ENCODE measurements at regions not wholly inside any gene's neighbourhood (a gene's known extent, or its start where the extent isn't known, plus 50 kb on each side); places are given as distances from the start of the nearest gene placed in this dataset.
A peak's percentile ranks its signal among the peaks of the same experiment; 100 is the strongest.

GRCh38 chr18:22544626-22545025, 126.9 kb upstream of the CTAGE1 start:
- Mint-ChIP-seq H3K4me3 (no peak overlapping the region), H3K36me3 (ENCODE audit: low read depth) (no peaks in the 10 kb centered on the region), H3K4me1 (ENCODE audit: low read depth) (no peaks in the 10 kb centered on the region), H3K27me3 (no peaks in the 10 kb centered on the region), H3K27ac (no peak overlapping the region), H3K9me3 (peaks cover 2% of the 10 kb centered on the region)
- no peak for DNase-seq

DNA sequence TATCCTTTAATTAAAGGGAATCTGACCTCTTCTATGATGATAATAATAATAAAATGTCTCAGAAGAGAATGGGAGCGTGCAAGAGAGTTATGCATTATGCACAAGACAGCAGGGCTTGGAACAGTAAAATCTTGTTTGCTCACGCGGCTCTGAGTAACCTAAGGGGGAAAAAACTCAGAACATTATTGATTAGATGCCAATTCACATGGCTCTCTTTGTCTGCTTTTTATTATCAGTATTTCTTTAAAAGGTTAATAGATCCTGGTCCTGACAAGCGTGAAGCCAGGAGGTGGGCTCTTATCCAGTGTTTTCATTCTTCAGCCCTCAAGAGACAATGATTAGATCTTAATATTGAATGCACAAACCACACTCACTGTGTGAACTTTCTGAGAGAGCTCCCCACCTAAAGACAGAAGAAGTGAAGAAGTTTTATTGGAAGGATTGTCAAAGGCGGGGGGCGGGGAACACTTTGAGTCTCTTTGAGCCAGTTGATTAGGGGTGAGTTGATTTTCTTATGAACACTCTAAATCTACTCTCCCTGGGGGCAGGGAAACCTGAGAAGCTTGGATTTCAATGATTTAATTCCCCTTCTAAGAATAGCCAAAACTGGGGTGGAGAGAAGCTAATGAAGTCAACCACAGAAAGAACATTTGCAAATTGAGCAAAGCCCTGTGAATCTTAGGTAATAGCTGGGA, 127.5 kb upstream of the CTAGE1 start:
- Mint-ChIP-seq H3K27me3 (no peaks in the 10 kb centered on the region), H3K27ac (no peak overlapping the region), H3K4me1 (ENCODE audit: low read depth) (no peaks in the 10 kb centered on the region), H3K4me3 (no peak overlapping the region), H3K9me3 (peaks cover 2% of the 10 kb centered on the region), H3K36me3 (ENCODE audit: low read depth) (no peaks in the 10 kb centered on the region)
- DNase-seq = no peak

DNA sequence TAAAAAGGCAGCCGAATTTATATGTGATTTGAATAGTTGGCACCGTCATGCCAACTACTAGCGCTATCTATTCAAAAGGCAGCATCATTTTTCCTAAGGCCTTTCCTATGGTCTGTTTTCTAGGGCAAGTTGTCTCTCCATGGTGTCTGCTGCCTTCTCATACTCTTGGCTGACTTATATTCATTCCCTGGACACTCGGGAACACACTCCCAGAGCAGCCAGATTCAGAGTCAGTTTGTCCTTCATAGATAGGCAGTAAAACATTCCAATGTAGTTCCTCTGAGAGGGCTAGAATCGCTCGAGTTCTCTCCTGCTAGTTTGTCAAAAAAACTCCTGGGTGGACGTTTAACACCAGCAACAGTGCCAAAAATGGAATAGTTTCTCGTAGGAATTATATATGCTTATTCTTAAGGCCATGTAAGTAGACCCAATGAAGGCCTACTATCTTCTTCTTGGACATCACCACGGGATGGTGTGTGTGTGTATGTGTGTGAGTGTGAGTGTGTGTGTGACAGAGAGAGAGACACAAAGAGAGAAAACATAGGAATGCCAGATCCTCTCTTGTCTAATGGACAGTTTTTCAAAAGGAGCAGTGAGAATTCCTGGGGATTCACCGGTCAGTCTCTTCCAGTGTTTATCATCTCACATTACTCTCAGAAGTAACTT, 129.3 kb upstream of the CTAGE1 start:
- Mint-ChIP-seq H3K36me3 (ENCODE audit: low read depth) (no peaks in the 10 kb centered on the region), H3K27me3 (no peaks in the 10 kb centered on the region), H3K4me1 (ENCODE audit: low read depth) (no peaks in the 10 kb centered on the region), H3K27ac (no peak overlapping the region), H3K4me3 (no peak overlapping the region), H3K9me3 (no peaks in the 10 kb centered on the region)
- no peak for DNase-seq

DNA sequence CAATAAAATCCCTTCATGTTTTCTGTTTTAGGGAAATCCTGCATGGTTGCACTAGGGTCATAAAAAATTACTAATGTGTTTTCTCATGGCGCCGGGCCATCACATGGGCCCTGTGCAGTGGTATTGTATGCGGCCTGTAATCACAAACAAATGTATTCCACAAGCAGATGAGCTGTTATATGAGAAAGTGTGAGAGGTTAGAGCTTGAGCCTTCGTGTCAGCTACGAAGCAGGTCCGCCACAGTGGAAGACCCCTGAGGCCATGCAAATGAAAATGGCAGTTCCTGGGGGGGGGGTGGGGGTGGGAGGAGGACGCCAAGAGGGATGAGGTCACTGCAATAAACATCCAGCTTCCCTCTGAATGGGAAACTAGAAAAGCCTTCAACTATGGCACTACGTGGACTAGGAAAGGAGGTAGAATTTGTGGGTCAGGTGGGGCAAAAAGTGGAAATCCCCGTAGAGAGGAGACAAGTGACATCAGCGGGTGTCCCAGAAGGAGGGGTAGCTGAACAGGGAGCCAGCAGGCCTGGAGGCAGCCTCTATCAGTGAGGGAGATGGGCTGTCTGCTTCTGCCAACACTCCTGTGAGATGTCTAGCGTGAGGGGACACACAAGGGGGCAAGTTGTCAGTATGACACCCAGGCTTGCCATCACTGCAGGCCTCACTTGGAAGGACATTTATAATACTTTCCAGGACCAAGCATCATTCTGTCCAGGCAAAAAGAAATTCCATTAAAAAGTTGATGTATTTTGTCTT, 130.3 kb upstream of the CTAGE1 start:
- Mint-ChIP-seq H3K36me3 (ENCODE audit: low read depth) (no peaks in the 10 kb centered on the region), H3K4me3 (no peak overlapping the region), H3K9me3 (no peaks in the 10 kb centered on the region), H3K4me1 (ENCODE audit: low read depth) (no peaks in the 10 kb centered on the region), H3K27ac (no peak overlapping the region), H3K27me3 (no peaks in the 10 kb centered on the region)
- no peak for DNase-seq

GRCh38 chr18:22549260-22549937, 131.7 kb upstream of the CTAGE1 start:
- H3K4me3 Mint-ChIP-seq = no peak overlapping the region
- H3K9me3 Mint-ChIP-seq = no peaks in the 10 kb centered on the region
- no peaks in the 10 kb centered on the region for H3K27me3 Mint-ChIP-seq
- H3K36me3 Mint-ChIP-seq (ENCODE audit: low read depth) = no peaks in the 10 kb centered on the region
- no peak for DNase-seq
- H3K4me1 Mint-ChIP-seq (ENCODE audit: low read depth) = no peaks in the 10 kb centered on the region
- H3K27ac Mint-ChIP-seq = no peak overlapping the region

DNA sequence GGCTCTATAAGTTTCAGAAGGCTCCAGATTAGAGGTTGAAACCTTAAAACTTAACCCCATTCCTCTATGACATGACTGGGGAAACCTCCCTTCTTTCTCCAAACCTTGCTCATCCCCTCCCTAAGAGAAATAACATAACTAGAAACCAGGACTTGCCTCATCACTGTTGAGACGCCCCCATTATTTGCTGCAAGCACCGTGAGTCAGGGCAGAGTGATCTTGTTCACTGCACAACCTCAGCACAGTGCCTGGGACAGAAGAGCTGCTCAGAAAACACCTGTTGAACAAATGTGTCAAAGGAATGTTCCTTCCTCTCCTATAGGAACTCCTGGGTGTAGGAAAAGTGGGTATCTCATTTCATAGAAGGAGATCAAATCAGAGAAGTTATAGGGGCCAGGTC, 132.7 kb upstream of the CTAGE1 start:
- H3K27me3 Mint-ChIP-seq = peaks cover 2% of the 10 kb centered on the region
- no peaks in the 10 kb centered on the region for H3K36me3 Mint-ChIP-seq (ENCODE audit: low read depth)
- no peaks in the 10 kb centered on the region for H3K9me3 Mint-ChIP-seq
- no peak overlapping the region for H3K4me3 Mint-ChIP-seq
- no peaks in the 10 kb centered on the region for H3K4me1 Mint-ChIP-seq (ENCODE audit: low read depth)
- H3K27ac Mint-ChIP-seq = no peak overlapping the region
- DNase-seq = no peak

DNA sequence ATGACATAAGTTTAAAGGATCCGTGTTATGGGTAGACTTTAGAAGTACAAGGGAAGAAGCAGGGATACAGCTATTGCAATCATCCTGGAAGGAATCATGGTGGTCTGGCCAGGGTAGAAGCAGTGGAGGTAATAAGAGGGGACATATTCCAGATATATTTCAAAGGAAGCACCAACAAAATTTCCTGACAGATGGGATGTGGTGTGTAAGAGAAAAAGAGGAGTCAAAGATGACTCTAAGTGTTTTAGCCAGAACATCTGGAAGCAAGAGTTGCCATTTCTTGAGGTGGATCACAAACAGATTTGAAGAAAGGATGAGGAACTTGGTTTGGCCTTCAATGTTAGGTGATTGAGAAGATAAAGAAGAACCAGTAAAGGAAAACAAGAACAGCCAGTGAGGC, 133.1 kb upstream of the CTAGE1 start:
- Mint-ChIP-seq H3K27ac (no peak overlapping the region), H3K27me3 (peaks cover 2% of the 10 kb centered on the region), H3K4me3 (no peak overlapping the region), H3K36me3 (ENCODE audit: low read depth) (no peaks in the 10 kb centered on the region), H3K9me3 (no peaks in the 10 kb centered on the region), H3K4me1 (ENCODE audit: low read depth) (no peaks in the 10 kb centered on the region)
- no peak for DNase-seq

GRCh38 chr18:22551536-22552151, 133.9 kb upstream of the CTAGE1 start:
- Mint-ChIP-seq H3K36me3 (ENCODE audit: low read depth) (no peaks in the 10 kb centered on the region), H3K27ac (no peak overlapping the region), H3K9me3 (no peaks in the 10 kb centered on the region), H3K4me3 (no peak overlapping the region), H3K27me3 (peaks cover 6% of the 10 kb centered on the region), H3K4me1 (ENCODE audit: low read depth) (no peaks in the 10 kb centered on the region)
- no peak for DNase-seq

DNA sequence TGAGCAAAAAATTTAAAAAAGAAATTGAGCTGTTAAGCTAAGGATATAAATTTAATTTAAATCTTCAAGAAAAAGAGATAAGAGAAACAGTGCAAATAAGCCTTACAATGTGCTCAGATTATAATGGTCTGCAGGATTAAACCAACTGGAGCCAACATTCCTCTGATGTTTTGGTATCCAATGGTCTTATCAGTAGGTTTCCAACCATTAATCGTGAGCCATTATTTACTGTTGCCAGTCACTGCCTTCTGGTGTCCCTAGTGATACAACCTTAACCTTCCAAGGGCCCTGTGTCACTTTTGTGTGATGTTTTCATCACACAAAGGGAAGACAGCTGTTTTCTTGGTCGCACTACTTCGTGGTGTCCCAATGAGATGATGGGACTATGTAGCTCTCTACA, 134.5 kb upstream of the CTAGE1 start:
- no peaks in the 10 kb centered on the region for H3K4me1 Mint-ChIP-seq (ENCODE audit: low read depth)
- no peaks in the 10 kb centered on the region for H3K36me3 Mint-ChIP-seq (ENCODE audit: low read depth)
- H3K27ac Mint-ChIP-seq = no peak overlapping the region
- no peak for DNase-seq
- H3K27me3 Mint-ChIP-seq = peaks cover 12% of the 10 kb centered on the region
- no peaks in the 10 kb centered on the region for H3K9me3 Mint-ChIP-seq
- H3K4me3 Mint-ChIP-seq = no peak overlapping the region

DNA sequence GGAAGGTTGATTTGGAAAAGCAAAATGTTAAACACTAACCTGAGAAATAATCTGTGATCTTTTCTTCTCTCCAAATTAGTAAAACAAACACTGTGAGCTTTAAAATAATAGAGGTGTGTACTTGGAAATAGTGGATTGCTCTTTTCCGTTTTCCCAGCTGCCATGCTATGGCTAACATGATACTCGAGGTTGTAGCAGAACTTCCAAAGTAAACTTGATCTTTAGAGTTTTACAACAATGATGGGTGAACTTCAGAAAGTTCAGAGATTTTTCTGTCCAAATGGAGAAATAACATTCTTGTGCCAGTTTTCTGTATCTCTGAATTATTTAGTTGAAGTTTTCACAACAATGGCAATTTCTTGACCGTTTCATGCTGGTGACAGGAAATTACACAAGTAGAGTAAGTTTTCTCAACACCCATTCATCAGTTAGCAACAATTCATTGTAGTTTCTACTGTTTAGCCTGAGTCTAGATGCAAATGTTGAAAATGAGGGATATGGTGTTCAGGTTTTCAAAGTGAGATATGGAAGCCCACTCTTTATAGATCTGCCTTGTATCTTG, 135.3 kb upstream of the CTAGE1 start:
- H3K36me3 Mint-ChIP-seq (ENCODE audit: low read depth) = no peaks in the 10 kb centered on the region
- H3K27me3 Mint-ChIP-seq = peaks cover 19% of the 10 kb centered on the region
- no peak overlapping the region for H3K27ac Mint-ChIP-seq
- no peaks in the 10 kb centered on the region for H3K9me3 Mint-ChIP-seq
- H3K4me1 Mint-ChIP-seq (ENCODE audit: low read depth) = no peaks in the 10 kb centered on the region
- no peak for DNase-seq
- H3K4me3 Mint-ChIP-seq = no peak overlapping the region

DNA sequence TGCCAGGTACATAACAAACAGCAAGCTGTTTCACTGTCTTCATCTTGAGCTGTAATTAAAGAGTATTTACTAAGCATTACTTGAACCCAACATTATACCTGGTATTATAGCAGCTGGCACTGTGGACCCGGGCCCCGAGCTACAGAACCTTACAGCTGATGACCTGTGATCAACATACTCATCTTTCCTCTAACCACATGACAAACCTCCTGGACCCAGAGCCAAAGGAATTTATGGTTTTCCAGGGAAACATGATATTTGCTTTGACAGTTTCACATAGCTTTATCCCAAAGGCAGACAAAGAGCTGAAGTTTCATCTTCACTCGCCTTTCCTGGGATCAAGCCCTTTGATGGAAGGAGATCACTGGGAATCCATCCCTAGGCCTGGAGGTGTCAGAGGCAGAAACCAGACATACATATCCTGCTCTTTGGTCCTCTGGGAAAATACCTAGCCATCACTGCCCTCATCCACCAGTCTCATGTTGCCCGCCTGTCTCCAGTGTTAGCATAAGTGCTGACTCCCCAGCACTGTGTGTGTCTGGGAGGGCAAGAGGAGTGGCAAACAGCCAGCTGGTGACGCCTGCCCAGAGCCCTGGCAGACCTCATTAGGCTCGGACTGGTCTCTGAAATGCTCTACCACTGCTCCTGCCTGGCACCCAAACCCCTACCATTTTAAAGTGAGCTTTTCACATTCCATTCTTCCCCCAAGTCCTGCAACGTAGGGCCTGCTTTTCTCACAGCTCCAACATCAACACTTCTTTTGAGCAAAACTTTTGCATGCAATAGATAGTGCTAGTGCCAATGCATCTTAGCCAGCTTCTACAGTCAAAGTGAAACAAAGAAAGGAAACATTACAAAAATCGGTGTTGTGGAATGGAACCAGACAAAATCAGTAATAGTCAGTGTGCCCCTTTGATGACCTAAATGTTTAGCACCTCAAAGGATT, 138.8 kb upstream of the CTAGE1 start:
- Mint-ChIP-seq H3K27ac (no peak overlapping the region), H3K4me1 (ENCODE audit: low read depth) (peaks cover 8% of the 10 kb centered on the region), H3K9me3 (no peaks in the 10 kb centered on the region), H3K36me3 (ENCODE audit: low read depth) (no peaks in the 10 kb centered on the region), H3K27me3 (peaks cover 46% of the 10 kb centered on the region), H3K4me3 (no peak overlapping the region)
- DNase-seq = no peak

GRCh38 chr18:22557168-22557941, 139.6 kb upstream of the CTAGE1 start:
- no peaks in the 10 kb centered on the region for H3K36me3 Mint-ChIP-seq (ENCODE audit: low read depth)
- H3K9me3 Mint-ChIP-seq = no peaks in the 10 kb centered on the region
- no peak for DNase-seq
- H3K27me3 Mint-ChIP-seq = peaks cover 50% of the 10 kb centered on the region
- H3K4me3 Mint-ChIP-seq = no peak overlapping the region
- no peak overlapping the region for H3K27ac Mint-ChIP-seq
- H3K4me1 Mint-ChIP-seq (ENCODE audit: low read depth) = peaks cover 8% of the 10 kb centered on the region

DNA sequence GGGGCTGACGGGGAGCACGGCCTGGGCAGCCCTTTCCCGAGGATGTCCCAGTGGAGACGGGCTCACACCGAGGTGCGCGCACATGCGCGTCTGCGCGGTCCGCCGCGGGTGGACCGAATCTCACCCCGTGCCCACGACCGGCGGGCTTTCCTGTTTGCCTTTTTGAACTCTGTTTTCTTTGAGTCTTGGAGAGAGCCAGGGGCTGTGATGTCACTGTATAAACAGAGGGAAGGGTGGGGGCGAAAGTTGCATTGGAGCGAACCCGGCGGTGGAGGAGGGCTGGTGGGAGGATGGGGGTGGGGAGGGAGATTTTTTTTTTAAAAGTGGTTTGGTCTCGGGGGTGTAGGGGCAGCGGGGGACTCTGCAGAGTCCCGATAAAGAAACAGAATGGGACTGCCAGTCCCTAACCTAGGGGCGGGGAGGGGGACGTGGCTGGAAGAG, 141.2 kb upstream of the CTAGE1 start:
- H3K4me3 Mint-ChIP-seq = peak overlapping the region; percentile 36
- no peak overlapping the region for H3K27ac Mint-ChIP-seq

More for the DNA sequence above, 141.2 kb upstream of the CTAGE1 start:
- Mint-ChIP-seq H3K4me1 (ENCODE audit: low read depth) (peaks cover 8% of the 10 kb centered on the region), H3K9me3 (no peaks in the 10 kb centered on the region), H3K36me3 (ENCODE audit: low read depth) (no peaks in the 10 kb centered on the region), H3K27me3 (peaks cover 61% of the 10 kb centered on the region)
- DNase-seq = no peak

Data from activated T-cell treated with anti-CD3 and anti-CD28 coated beads, Interleukin-2, amount 50 U/mL, for 24 hours (primary cell).